ENCODE measurements at regions not wholly inside any gene's neighbourhood (a gene's known extent, or its start where the extent isn't known, plus 50 kb on each side); places are given as distances from the start of the nearest gene placed in this dataset.
"Not testable (repeated sequence)": the region's sequence is repeated elsewhere in the genome, so short reads cannot be mapped to it uniquely, and the experiment has no call there.

GRCh38 chr7:106372595-106373318 is 88.0 kb upstream of the NAMPT start:
- intact Hi-C loops (cut with micrococcal nuclease): no loop called here
- no peak for DNase-seq
- ATAC-seq: no peak

DNA sequence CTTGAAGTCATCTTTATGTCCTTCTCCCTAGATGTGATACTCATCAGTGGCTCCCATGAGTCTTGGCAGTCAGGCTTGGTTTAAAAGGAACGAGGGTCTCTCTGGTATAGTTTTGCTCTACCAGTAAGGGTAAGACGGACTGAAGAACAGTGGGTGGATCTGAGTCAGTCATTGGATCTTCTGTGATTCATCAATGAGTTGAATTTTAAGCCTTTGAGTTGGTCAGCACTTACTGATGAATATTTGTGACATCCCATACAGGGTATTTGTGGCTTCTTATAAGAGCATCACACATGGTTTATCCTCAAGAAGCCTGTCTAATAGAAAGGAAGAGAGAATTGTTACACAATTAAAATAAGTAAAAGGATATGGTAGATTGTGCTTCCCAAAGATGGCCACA is 87.3 kb upstream of the NAMPT start:
- ATAC-seq (no peak), DNase-seq (no peak)
- intact Hi-C loops (cut with micrococcal nuclease): no loop called here

GRCh38 chr7:106371629-106372028 is 86.8 kb upstream of the NAMPT start:
- DNase-seq (no peak), ATAC-seq (peak; percentile 33)
- intact Hi-C loops (cut with micrococcal nuclease): no loop called here

DNA sequence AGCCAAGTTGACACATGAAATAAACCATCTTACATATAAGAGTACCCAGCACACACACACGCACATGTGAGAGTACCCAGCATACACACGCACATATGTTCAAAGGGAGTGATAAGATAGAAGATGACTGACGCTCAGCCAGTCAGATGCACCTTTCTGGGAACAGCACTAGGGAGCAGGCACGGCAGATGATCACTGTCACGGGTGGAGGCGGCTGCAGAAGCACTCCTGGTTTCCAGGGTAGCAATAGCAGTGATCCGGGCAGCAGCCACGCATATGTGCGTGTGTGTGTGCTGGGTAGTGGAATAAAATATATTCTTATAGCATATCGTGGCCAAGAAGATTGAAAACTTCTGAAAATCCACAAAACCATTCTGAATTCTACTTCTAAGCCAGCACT is 85.8 kb upstream of the NAMPT start:
- DNase-seq: no peak
- no peak for ATAC-seq
- intact Hi-C loops (cut with micrococcal nuclease): no loop called here

DNA sequence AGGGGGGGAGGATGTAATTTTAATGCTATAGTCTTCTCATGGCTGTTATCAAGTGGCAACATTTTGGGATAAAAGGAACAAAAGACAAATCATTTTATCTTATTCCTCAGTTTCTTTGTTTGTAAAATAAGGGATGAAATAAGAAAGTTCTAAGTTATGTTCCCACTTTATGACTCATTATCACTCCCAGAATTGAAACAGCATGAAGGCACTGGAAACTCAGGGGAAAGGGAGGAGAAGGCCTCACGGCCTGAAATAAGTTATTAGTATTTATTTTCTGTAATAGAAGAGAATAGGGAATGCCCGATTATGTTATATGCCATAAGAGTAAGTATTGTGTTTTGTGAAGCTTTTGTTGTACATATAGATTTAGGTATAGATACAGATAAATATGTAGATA is 85.0 kb upstream of the NAMPT start:
- intact Hi-C loops (cut with micrococcal nuclease): no loop called here
- DNase-seq (no peak), ATAC-seq (no peak)

DNA sequence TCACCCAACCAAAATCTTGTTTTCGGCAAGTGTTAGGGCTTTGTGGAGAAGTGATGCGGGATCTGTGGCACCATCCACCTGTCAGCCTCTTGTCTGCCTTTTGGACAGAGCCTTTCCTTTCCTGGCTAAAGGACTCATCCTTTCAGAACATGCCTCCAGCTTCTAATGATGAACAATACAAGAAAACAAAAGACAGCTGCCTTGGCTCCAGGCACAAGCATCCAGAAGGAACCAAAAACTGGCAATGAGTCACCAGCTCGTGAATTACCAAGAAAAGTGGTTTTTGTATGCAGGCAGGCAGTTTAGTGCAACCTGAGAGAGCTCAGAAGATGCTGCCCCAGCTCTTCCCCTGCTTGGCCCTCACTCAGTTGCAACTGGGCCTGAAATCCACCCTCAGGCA is 84.6 kb upstream of the NAMPT start:
- DNase-seq: no peak

GRCh38 chr7:106367664-106368063 is 82.9 kb upstream of the NAMPT start:
- intact Hi-C loops (cut with micrococcal nuclease): no loop called here
- DNase-seq (no peak), ATAC-seq (no peak)

More for the DNA sequence above, 84.6 kb upstream of the NAMPT start:
- no peak for ATAC-seq
- intact Hi-C loops (cut with micrococcal nuclease): no loop called here

DNA sequence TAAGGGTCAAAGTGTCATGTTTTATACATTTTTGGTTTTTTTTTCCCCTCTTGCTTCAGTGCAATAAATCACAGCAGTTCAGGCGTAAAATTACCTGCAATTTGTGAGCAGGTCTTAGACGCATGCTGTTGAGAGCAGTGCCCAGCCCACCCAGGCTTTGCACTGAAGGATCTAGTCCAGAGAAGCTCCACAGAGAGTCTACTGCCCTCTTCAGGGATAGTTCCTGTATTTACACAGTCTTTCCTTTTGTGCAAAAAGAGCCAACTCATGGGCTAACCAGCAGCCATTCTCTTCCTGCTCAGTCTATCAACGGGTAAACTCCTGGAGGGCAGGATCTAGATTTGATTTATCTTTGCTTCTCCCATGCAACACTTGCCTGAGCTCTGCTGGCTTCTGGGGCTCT is 82.2 kb upstream of the NAMPT start:
- ATAC-seq (peak; percentile 28), DNase-seq (no peak)
- intact Hi-C loops (cut with micrococcal nuclease): no loop called here

DNA sequence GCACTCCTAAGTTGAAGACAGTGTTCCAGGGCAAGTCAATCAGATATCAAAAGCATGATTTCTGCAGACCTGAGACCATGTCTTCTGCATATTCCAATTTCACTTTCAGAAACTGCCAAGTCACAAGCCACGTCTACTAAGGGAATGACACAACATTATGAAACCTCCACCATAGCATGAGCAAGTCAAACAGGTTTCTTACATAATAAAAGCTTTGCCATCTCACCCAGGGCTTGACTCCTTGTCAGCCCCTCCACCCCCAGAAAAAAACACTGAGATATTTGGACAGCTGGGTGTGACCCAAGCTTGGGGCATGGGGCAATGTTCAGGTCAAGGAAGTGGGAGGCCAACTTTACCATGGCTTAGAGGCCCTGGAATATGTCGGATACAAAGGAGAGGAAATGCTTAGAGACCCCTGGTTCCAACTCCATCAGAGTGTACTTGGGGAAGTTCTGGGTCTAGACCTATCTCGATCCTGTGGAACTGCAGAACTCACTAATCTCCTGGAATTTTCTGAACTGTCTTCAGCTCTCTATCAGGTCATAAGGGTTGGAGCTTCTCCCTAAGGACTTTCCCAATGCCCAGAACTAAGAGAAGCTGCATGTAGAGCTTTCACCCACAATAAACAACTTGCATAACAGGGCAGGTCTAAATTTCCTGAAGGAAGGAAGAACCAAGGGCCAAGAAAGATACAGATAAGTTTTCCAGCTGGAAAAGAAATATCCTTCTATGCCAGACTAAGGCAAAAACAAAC is 80.6 kb upstream of the NAMPT start:
- ATAC-seq (peak; percentile 45), DNase-seq (no peak)
- intact Hi-C loops (cut with micrococcal nuclease): no loop called here

- intact Hi-C loops (cut with micrococcal nuclease); DNase-seq; ATAC-seq: not testable (repeated sequence)
Measured at GRCh38 chr7:106362507-106362906, 77.7 kb upstream of the NAMPT start.

DNA sequence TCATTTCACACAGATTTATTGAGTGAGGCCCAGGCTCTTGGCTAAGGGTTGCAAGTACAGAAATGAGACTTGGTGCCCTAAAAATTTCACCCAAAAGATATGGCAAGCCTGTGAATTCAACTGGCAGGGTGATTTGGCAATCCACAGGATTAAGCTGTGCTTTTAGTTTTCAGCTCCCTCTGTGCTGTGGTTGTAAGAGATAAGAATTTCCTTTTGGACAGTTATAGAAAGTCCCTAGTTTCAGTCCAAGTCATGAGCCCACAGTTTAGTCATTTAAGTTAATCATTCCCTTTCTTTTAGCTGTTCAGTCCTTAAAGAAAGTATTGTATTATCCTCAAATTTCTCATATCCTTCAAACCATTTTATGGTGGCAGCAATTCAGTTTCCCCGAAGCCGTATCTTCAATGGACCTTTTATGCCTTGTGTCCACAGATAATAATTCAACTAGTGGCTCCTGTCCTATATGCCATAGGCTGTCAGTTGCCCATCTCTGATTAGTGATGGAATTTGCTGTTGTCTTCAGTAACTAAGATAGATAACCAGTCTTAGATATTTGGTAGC is 73.4 kb upstream of the NAMPT start:
- ATAC-seq (peak; percentile 35), DNase-seq (no peak)
- intact Hi-C loops (cut with micrococcal nuclease): no loop called here

DNA sequence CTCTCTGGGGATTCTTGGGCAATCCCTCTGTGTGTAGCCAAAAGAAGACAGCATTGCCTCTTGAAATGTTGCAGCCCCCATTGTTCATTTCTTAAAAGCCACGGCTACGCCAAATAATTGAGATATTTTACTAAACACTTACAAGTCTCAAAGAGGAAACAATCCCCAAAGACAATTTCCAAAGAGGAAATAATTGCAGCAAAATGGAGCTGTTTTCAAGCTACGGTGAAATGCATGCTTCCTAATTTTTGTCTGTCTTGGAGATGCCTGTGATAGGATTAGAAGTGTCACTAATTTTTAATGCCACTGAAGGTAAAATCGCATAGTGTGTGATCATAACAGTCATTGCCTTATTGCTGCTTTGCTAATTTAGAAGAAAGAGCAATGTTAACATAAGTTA is 72.9 kb upstream of the NAMPT start:
- intact Hi-C loops (cut with micrococcal nuclease): no loop called here
- ATAC-seq (no peak), DNase-seq (no peak)

- intact Hi-C loops (cut with micrococcal nuclease): no loop called here
Measured at GRCh38 chr7:106354822-106355221, 70.0 kb upstream of the NAMPT start.

GRCh38 chr7:106353944-106354343 is 69.2 kb upstream of the NAMPT start:
- intact Hi-C loops (cut with micrococcal nuclease): no loop called here
- ATAC-seq (no peak), DNase-seq (no peak)

More at GRCh38 chr7:106354822-106355221, 70.0 kb upstream of the NAMPT start:
- ATAC-seq (no peak), DNase-seq (no peak)

DNA sequence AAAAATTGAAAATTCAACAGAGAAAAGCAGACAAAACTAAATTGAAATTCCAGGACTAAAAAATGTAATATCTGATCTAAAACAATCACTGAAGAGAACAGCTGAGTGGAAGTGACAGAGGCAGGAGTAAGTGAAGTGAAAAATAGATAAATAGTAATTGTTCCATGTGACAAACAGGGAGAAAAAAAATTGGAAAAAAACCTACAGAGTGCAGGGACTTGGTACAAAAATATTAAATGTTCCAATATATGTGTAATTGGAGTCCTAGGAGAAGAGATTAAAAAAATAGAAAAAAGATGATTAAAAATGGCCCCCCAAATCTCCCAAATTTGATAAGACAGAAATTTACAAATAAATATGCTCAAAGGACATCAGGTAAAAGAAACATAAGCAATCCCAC is 63.4 kb upstream of the NAMPT start:
- no peak for ATAC-seq
- DNase-seq: no peak
- intact Hi-C loops (cut with micrococcal nuclease): no loop called here

- peak; percentile 21 for ATAC-seq
- no peak for DNase-seq
- intact Hi-C loops (cut with micrococcal nuclease): no loop called here
Measured at GRCh38 chr7:106347229-106347833, 62.5 kb upstream of the NAMPT start.

- intact Hi-C loops (cut with micrococcal nuclease): no loop called here
- ATAC-seq (peak; percentile 55), DNase-seq (no peak)
Measured at GRCh38 chr7:106346678-106347217, 62.0 kb upstream of the NAMPT start.

GRCh38 chr7:106346167-106346677 is 61.4 kb upstream of the NAMPT start:
- ATAC-seq (no peak), DNase-seq (no peak)
- intact Hi-C loops (cut with micrococcal nuclease): no loop called here

DNA sequence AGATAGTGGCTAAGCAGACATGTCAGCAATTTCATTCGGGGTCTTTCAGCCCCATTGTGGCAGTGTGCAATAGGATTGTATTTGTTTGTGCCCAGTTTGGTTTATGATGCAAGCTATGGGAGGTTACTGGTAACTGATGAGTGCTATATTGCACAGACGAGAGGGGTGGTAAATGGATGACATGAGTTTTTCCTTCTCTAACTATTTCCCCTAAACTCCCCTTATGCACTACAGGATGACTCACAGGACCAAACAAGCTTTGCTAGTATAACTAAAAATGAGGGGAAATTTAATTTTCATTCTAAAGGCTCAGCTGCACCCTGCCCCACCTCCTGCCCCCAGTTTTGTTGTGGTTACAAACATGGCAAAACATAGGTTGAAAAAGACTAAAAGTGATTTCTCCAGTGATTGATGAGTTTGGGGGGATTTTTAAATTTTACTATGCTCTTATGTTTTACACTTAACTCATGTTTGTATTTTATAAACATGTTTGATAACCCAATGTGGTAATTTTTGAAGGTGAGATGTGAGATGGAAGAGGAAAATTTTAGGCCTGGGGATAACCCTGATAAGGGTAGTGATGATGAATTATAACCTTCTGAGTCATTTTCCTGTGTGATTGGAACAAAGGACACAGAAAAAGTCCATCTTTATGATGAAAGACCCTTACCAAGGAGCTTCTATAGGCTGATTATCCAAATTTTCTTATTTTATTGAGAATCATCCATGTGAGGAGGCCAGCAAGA is 60.8 kb upstream of the NAMPT start:
- ATAC-seq (no peak), DNase-seq (no peak)
- intact Hi-C loops (cut with micrococcal nuclease): loop anchor here (2.0 kb wide), 1 partner anchor 67 kb away; no protein-coding TSS in a partner anchor
